ENCODE measurements at regions not wholly inside any gene's neighbourhood (a gene's known extent, or its start where the extent isn't known, plus 50 kb on each side); places are given as distances from the start of the nearest gene placed in this dataset.

GRCh38 chr16:76176153-76176552 lies 101.0 kb upstream of the CNTNAP4 start:
- Histone ChIP-seq H3K27me3 (no peaks in the 10 kb centered on the region), H3K27ac (no peak overlapping the region), H3K4me1 (no peaks in the 10 kb centered on the region), H3K4me3 (no peak overlapping the region), H3K9me3 (peaks cover 0 to 25% (median 5%) of the 10 kb centered on the region in 11 donors), H3K36me3 (no peaks in the 10 kb centered on the region)
- WGBS, 2 donors = 61 to 72% methylated on average over 4 of the region's 4 CpGs
- DNase-seq (no peak), ATAC-seq (no peak)
- no peak for TF ChIP-seq CTCF (IDR thresholded peaks at IDR 0.05)
- intact Hi-C loops (cut with DNase I) = no loop called here

- WGBS, 2 donors = 87 to 89% methylated on average over 4 of the region's 4 CpGs
- Histone ChIP-seq H3K4me1 (no peaks in the 10 kb centered on the region), H3K4me3 (no peak overlapping the region), H3K27ac (no peak overlapping the region), H3K36me3 (no peaks in the 10 kb centered on the region), H3K27me3 (no peaks in the 10 kb centered on the region), H3K9me3 (peaks cover 0 to 21% (median 5%) of the 10 kb centered on the region in 11 donors)
- ATAC-seq = no peak
- no peak for TF ChIP-seq CTCF (IDR thresholded peaks at IDR 0.05)
- intact Hi-C loops (cut with DNase I) = no loop called here
- no peak for DNase-seq
Observed at GRCh38 chr16:76176616-76177015, 100.6 kb upstream of the CNTNAP4 start.

GRCh38 chr16:76182041-76182635 lies 95.1 kb upstream of the CNTNAP4 start:
- Histone ChIP-seq H3K4me1 (no peaks in the 10 kb centered on the region), H3K27ac (no peak overlapping the region), H3K9me3 (peaks cover 0 to 14% (median 7%) of the 10 kb centered on the region in 11 donors), H3K27me3 (no peaks in the 10 kb centered on the region), H3K4me3 (no peak overlapping the region), H3K36me3 (no peaks in the 10 kb centered on the region)
- DNase-seq (no peak), ATAC-seq (no peak)
- TF ChIP-seq CTCF (IDR thresholded peaks at IDR 0.05) = no peak
- 46 to 54% methylated on average over 3 of the region's 3 CpGs for WGBS, 2 donors
- intact Hi-C loops (cut with DNase I) = no loop called here

GRCh38 chr16:76183647-76184046 lies 93.6 kb upstream of the CNTNAP4 start:
- 24 to 25% methylated on average over 1 of the region's 1 CpG for WGBS, 2 donors
- Histone ChIP-seq H3K9me3 (peaks cover 0 to 29% (median 13%) of the 10 kb centered on the region in 11 donors), H3K36me3 (no peaks in the 10 kb centered on the region), H3K4me1 (no peaks in the 10 kb centered on the region), H3K27me3 (no peaks in the 10 kb centered on the region), H3K27ac (no peak overlapping the region), H3K4me3 (no peak overlapping the region)
- no peak for ATAC-seq
- TF ChIP-seq CTCF (IDR thresholded peaks at IDR 0.05) = no peak
- no peak for DNase-seq
- intact Hi-C loops (cut with DNase I) = no loop called here
